ENCODE measurements at regions not wholly inside any gene's neighbourhood (a gene's known extent, or its start where the extent isn't known, plus 50 kb on each side); places are given as distances from the start of the nearest gene placed in this dataset.

DNA sequence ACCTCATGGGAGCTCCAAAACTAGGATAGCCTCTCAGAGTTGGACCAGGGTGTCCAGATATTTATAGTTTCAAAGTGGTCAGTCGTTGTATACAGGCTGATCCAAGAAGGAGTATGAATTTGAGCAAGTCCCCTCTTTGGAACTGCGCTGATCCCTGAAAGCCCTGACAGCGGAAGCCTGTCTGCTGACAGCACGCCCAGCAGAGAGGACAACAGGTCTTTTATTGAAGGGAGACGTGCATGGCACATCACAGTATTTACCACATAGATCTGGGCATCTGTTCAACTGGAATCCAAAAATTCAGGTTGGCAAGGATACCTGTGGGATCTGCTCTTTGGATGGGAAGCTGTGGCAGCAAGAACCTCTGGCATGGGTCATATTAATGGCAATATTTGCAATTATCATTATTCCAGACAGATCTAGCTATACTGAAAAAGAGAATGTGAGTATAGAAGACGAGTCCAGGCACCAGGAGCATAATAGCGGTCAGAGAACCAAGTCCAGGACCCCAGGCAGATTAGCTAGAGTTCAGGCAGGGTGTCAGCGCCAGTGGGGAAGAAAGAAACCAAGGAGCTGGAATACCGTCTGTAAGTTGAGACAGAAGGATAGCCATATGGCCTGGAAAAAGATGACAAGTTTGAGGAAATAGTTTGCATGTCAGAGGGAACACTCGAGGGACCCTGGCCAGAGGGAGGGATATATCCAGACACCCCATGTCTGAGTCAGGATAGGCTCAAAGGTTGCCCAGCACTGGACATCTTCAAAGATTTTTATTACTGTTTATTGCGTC is 260.4 kb upstream of the FANCL start:
- no peak for TF ChIP-seq CTCF (IDR thresholded peaks at IDR 0.05; ENCODE audit: insufficient read depth, low read length, poor library complexity, severe bottlenecking)
- TF ChIP-seq EZH2phosphoT487 (conservative IDR thresholded peaks at IDR 0.05; ENCODE audit: low read length) = no peak
